ENCODE measurements at regions not wholly inside any gene's neighbourhood (a gene's known extent, or its start where the extent isn't known, plus 50 kb on each side); places are given as distances from the start of the nearest gene placed in this dataset.

DNA sequence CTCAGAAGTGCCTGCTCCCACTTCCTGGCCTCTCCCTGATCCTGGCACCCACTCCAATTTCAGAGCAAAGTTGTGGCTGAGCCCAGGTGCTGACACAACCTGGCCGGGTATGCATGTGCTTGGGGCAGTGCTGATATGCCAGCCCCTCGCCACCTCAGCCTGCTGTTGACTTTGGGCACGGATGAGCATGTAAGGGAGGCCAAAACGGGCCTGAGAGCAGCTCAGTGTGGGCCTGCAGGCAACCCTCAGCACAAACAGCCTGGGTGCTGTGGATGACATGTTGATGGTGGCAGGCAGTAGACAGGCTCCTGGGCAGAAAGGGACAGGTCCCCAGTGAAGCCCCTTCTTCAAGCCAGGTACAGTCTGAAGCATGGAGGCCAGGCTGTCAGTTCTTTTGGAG, 553.6 kb upstream of the FSIP2 start:
- H3K4me3 ChIP-seq (ENCODE audit: low read depth, low read length) = no peak overlapping the region
- TF ChIP-seq, protein P1, sequence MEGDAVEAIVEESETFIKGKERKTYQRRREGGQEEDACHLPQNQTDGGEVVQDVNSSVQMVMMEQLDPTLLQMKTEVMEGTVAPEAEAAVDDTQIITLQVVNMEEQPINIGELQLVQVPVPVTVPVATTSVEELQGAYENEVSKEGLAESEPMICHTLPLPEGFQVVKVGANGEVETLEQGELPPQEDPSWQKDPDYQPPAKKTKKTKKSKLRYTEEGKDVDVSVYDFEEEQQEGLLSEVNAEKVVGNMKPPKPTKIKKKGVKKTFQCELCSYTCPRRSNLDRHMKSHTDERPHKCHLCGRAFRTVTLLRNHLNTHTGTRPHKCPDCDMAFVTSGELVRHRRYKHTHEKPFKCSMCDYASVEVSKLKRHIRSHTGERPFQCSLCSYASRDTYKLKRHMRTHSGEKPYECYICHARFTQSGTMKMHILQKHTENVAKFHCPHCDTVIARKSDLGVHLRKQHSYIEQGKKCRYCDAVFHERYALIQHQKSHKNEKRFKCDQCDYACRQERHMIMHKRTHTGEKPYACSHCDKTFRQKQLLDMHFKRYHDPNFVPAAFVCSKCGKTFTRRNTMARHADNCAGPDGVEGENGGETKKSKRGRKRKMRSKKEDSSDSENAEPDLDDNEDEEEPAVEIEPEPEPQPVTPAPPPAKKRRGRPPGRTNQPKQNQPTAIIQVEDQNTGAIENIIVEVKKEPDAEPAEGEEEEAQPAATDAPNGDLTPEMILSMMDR (IDR thresholded peaks at IDR 0.05; ENCODE audit: low read depth, low read length) = no peak

DNA sequence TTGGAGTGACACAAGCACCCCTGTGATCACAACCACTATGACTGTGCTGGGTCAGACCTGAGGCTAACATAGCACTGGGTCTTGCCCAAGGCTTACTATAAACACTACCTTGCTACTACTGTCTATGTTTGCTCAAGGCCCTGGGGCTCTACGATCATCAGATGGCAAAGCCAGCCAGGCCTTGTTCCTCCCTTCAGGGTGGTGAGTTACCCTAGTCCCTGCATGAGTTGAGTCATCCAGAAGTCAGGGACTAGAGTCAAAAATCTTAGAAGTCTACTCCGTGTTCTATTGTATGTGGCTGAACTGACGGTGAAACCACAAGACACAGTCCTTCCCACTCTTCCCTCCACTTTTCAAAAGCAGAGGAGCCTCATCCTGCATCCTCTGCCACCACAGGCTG, 551.2 kb upstream of the FSIP2 start:
- H3K4me3 ChIP-seq (ENCODE audit: low read depth, low read length) = no peak overlapping the region
- TF ChIP-seq, protein P1 (IDR thresholded peaks at IDR 0.05; ENCODE audit: low read depth, low read length) = no peak

DNA sequence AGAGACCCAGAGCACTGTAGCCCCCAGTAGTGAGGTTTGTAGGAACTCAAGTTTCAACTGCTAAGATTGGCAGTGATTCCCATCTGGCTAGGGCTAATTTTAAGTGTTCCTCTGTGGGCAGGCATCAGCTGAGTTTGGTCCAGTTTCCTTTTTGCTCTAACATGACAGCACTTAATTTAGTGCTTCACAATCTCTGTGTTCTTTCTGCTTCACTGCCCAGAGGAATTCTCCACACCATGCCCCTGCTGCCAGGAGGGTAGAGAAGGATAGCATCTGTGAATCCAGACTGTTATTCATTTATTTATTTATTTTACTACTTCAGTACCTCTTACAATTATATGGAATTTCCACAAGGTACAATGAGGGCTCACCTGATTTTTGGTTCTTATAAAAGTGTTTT, 549.9 kb upstream of the FSIP2 start:
- TF ChIP-seq, protein P1 (IDR thresholded peaks at IDR 0.05; ENCODE audit: low read depth, low read length) = no peak
- no peak overlapping the region for H3K4me3 ChIP-seq (ENCODE audit: low read depth, low read length)

DNA sequence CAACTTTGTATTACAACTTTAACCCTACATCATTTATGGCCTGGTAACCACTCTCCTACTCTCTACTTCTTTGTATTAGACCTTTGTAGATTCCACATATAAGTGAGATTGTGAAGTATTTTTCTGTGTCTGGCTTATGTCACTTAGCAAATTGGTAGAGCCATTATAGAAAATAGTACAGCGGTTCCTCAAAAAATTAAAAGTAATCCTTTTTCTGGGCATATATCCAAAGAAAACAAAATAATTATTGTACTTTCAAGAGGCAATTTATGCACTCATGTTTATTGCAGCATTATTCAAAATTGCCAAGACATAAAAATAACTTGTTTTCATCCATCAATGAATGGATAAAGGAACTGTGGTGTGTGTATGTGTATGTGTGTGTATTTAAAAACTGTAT, 537.5 kb upstream of the FSIP2 start:
- TF ChIP-seq, protein P1 (IDR thresholded peaks at IDR 0.05; ENCODE audit: low read depth, low read length) = no peak
- H3K4me3 ChIP-seq (ENCODE audit: low read depth, low read length) = no peak overlapping the region

DNA sequence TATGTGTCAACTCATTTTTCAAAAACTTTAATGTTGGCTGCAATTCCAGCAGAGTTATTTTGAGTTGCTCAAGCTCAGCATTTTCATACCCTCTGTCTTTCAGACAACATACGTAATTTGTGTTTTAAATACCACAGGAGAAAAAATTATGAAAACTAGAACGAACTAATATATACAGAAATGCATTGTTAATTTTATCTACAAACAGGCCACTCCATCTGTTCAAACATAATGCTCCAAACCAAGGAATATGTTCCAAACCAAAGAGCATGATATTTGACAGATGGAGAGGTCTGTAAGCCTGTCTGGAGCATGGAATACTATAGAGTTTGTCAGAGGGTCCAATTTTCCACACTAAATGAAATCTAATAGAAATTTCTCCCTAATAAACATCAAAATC, 536.2 kb upstream of the FSIP2 start:
- no peak overlapping the region for H3K4me3 ChIP-seq (ENCODE audit: low read depth, low read length)
- TF ChIP-seq, protein P1 (IDR thresholded peaks at IDR 0.05; ENCODE audit: low read depth, low read length) = no peak

DNA sequence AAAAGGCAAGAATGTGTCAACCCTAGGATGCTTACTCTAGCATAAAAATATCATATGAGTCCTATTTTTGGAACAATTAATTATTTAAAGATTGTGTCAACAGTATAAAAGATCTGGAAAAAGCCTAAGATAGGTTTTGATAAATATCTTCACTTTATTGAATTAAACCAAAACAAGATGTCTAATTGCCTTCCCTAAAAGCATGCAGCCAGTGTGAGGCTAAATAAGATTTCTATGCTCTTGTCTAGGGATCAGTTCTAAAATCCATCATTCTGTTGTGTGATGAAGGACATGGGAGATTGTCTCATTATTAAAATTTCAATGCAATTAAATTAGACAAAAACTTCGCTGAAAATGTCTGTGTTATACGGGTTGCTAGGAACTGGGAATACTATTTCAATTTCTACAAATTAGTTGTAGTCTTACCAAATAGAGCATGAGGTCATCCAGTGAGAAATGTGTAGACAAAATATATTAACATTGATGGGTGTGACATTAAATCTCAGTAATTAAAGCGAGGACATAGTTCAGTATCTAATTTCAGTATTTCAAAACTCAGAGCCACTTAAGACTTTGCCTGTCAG, 535.6 kb upstream of the FSIP2 start:
- H3K4me3 ChIP-seq (ENCODE audit: low read depth, low read length) = no peak overlapping the region
- TF ChIP-seq, protein P1 (IDR thresholded peaks at IDR 0.05; ENCODE audit: low read depth, low read length) = no peak

DNA sequence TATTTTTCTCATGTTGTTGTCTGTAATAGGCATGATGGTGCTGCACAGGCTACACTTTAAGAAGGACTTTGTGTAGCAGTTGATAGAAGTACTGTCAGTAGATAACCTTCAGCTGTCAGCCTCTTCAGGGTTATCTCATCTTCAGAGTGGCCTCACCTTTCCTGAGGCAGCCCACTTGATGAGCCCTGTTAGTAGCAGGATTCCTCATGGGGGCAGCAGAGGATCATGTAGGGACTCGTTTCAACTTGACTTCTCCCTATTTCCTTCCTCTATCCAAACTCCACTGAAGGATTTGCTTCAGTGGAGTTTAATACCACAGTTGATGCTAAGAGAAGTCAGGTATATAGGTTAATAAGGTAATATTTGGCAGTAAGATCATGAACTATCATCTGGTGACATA, 530.3 kb upstream of the FSIP2 start:
- TF ChIP-seq, protein P1 (IDR thresholded peaks at IDR 0.05; ENCODE audit: low read depth, low read length) = no peak

More for the DNA sequence above, 530.3 kb upstream of the FSIP2 start:
- no peak overlapping the region for H3K4me3 ChIP-seq (ENCODE audit: low read depth, low read length)

Data from WI38 (cell line).